HCT116 (cell line): ENCODE measurements at regions not wholly inside any gene's neighbourhood (a gene's known extent, or its start where the extent isn't known, plus 50 kb on each side); places are given as distances from the start of the nearest gene placed in this dataset.

Experiments
- ATAC-seq: fragments of 200-7000 bp; cut with Tn5 transposase; 2 replicates; pipeline ENCODE4 v1.9.1; 2020; ENCODE audit warnings: mild to moderate bottlenecking, moderate library complexity
- BruUV-seq: library from RNA; stranded (reverse); fragments of 400-500 nt; replicated peaks from 2 replicates; lab custom pipeline; 2021; lab: Mats Ljungman, UMichigan
- CTCF ChIA-PET: fragments of 300-600 bp; sonication (Branson Sonifier 250); formaldehyde crosslinking; loops from one replicate; lab custom pipeline; 2021; ENCODE audit warnings: antibody characterized with exemption; lab: Charles Lee
- POLR2A ChIA-PET: fragments of 300-600, 350-600 bp; sonication (Branson Sonifier 250); formaldehyde crosslinking; loops from one replicate; lab custom pipeline; 2021; ENCODE audit warnings: antibody characterized with exemption; lab: Charles Lee
- RAD21 ChIA-PET, 2 experiments: fragments of 300-600 bp; sonication (Branson Sonifier 250); formaldehyde crosslinking; loops; one replicate each; lab custom pipeline; 2023; ENCODE audit warnings: low total read pairs in 2 of 2; ENCODE audit not compliant: uncharacterized antibody in 2 of 2, unreplicated experiment in 2 of 2, low non-redundant PET in 1 of 2; lab: Charles Lee
- DNase-seq: peaks from one replicate; pipeline ENCODE4 v3.0.0-alpha.2; 2010; ENCODE audit warnings: low read depth, low spot score
- H2AFZ ChIP-seq: fragments of 200-600 bp; shearing (Covaris generic), sonication (generic); 2 replicates; pipeline ENCODE4 v1.6.1; 2017; ENCODE audit warnings: low read depth, mixed run types, mixed read lengths, antibody characterized with exemption, low read length; ENCODE audit not compliant: poor library complexity, severe bottlenecking
- H3K27ac ChIP-seq: 2 replicates; pipeline ENCODE4 v1.5.1; 2012; ENCODE audit warnings: low read depth, low read length
- H3K27me3 ChIP-seq: fragments of 200-600 bp; sonication (generic); 2 replicates; pipeline ENCODE4 v1.6.1; 2016; ENCODE audit warnings: mixed run types, low read length, mixed read lengths; ENCODE audit not compliant: insufficient read depth
- H3K36me3 ChIP-seq, 2 experiments: fragments of 200-500 bp in 1 of 2; fragments of 200-600 bp in 1 of 2; sonication (Bioruptor generic) in 1 of 2; sonication (generic) in 1 of 2; 2 replicates each; pipeline versions ENCODE4 v1.5.1 to v1.6.1; 2014 to 2016; ENCODE audit warnings: low read length in 2 of 2, inconsistent platforms in 1 of 2, mixed read lengths in 1 of 2, mixed run types in 1 of 2; ENCODE audit not compliant: insufficient read depth in 2 of 2, control insufficient read depth in 1 of 2
- H3K4me1 ChIP-seq, 2 experiments: fragments of 200-600 bp in 1 of 2; sonication (generic) in 1 of 2; 2 replicates each; pipeline versions ENCODE4 v1.5.1 to v1.6.1; 2012 to 2017; ENCODE audit warnings: low read length in 2 of 2, inconsistent platforms in 1 of 2, mild to moderate bottlenecking in 1 of 2, mixed read lengths in 1 of 2, mixed run types in 1 of 2, moderate library complexity in 1 of 2; ENCODE audit not compliant: insufficient read depth in 2 of 2, control insufficient read depth in 1 of 2
- H3K4me2 ChIP-seq: fragments of 200-600 bp; sonication (generic); 2 replicates; pipeline ENCODE4 v1.6.1; 2017; ENCODE audit warnings: mixed run types, low read length, mixed read lengths
- H3K4me3 ChIP-seq, 2 experiments: fragments of 200-600 bp in 1 of 2; sonication (generic) in 1 of 2; replicated peaks in 1 of 2; 2 replicates each; pipeline ENCODE4 v1.5.1; 2011 to 2016; ENCODE audit warnings: low read length in 2 of 2, control low read depth in 1 of 2, low read depth in 1 of 2, mild to moderate bottlenecking in 1 of 2, mixed read lengths in 1 of 2, mixed run types in 1 of 2
- H3K79me2 ChIP-seq: fragments of 200-600 bp; sonication (generic); 2 replicates; pipeline ENCODE4 v1.6.1; 2017; ENCODE audit warnings: mild to moderate bottlenecking, mixed run types, low read length, moderate library complexity, mixed read lengths; ENCODE audit not compliant: insufficient read depth
- H3K9ac ChIP-seq: fragments of 200-600 bp; sonication (generic); 2 replicates; pipeline ENCODE4 v1.6.1; 2016; ENCODE audit warnings: low read length, mixed read lengths
- H3K9me2 ChIP-seq: fragments of 200-600 bp; sonication (generic), shearing (Covaris generic); 2 replicates; pipeline ENCODE4 v1.6.1; 2017; ENCODE audit warnings: mixed run types, mild to moderate bottlenecking, moderate library complexity; ENCODE audit not compliant: insufficient read depth
- H3K9me3 ChIP-seq, 2 experiments: fragments of 200-500 bp in 1 of 2; fragments of 200-600 bp in 1 of 2; sonication (Bioruptor generic) in 1 of 2; sonication (generic) in 1 of 2; 2 replicates each; pipeline ENCODE4 v1.6.1; 2014 to 2017; ENCODE audit warnings: low read length in 2 of 2, mixed read lengths in 2 of 2, inconsistent platforms in 1 of 2, low read depth in 1 of 2, mild to moderate bottlenecking in 1 of 2, mixed run types in 1 of 2, moderate library complexity in 1 of 2; ENCODE audit not compliant: control insufficient read depth in 1 of 2, insufficient read depth in 1 of 2
- H4K20me1 ChIP-seq: fragments of 200-600 bp; sonication (generic), shearing (Covaris generic); 2 replicates; pipeline ENCODE4 v1.6.1; 2017; ENCODE audit warnings: mixed run types, mild to moderate bottlenecking, moderate library complexity; ENCODE audit not compliant: insufficient read depth
- CBX3 ChIP-seq: IDR thresholded peaks from 2 replicates; pipeline ENCODE4 v1.6.1; 2012; ENCODE audit warnings: low read depth
- CEBPB ChIP-seq: IDR thresholded peaks from 2 replicates; pipeline ENCODE4 v1.6.1; 2012; ENCODE audit warnings: low read depth
- EGR1 ChIP-seq: IDR thresholded peaks from 2 replicates; pipeline ENCODE4 v1.6.1; 2012; ENCODE audit warnings: low read depth
- EZH2 ChIP-seq: fragments of 200-600 bp; sonication (generic); IDR thresholded peaks from 2 replicates; pipeline ENCODE4 v1.6.1; 2017; ENCODE audit warnings: antibody characterized with exemption, mixed run types
- EZH2phosphoT487 ChIP-seq: fragments of 200-600 bp; IDR thresholded peaks from 2 replicates; pipeline ENCODE4 v1.6.1; 2018; ENCODE audit warnings: antibody characterized with exemption, borderline replicate concordance
- JUND ChIP-seq: IDR thresholded peaks from 2 replicates; pipeline ENCODE4 v1.6.1; 2012
- POLR2A ChIP-seq: IDR thresholded peaks from 2 replicates; pipeline ENCODE4 v1.7.0; 2011; ENCODE audit warnings: borderline replicate concordance; ENCODE audit not compliant: insufficient read depth, insufficient read length; ENCODE audit errors: extremely low read depth
- RAD21 ChIP-seq: IDR thresholded peaks from 2 replicates; pipeline ENCODE4 v1.6.1; 2012; ENCODE audit warnings: low read depth, mild to moderate bottlenecking
- SIN3A ChIP-seq: IDR thresholded peaks from 2 replicates; pipeline ENCODE4 v1.6.1; 2012; ENCODE audit warnings: low read depth
- SRF ChIP-seq: IDR thresholded peaks from 2 replicates; pipeline ENCODE4 v1.6.1; 2012; ENCODE audit warnings: low read depth
- TCF7L2 ChIP-seq: IDR thresholded peaks from 2 replicates; pipeline ENCODE4 v1.7.0; 2011; ENCODE audit warnings: borderline replicate concordance, inconsistent platforms; ENCODE audit not compliant: insufficient read depth, insufficient read length; ENCODE audit errors: extremely low read depth
- ZNF274 ChIP-seq: fragments of 200-500 bp; sonication (Bioruptor generic); IDR thresholded peaks from 2 replicates; pipeline ENCODE4 v1.6.1; 2014; ENCODE audit warnings: mild to moderate bottlenecking, low read depth, low read length, inconsistent platforms
- intact Hi-C: fragments of 100-400 bp; cut with micrococcal nuclease; formaldehyde crosslinking; loops from 2 replicates; pipeline ENCODE4 v1.10.0; 2022
- TF ChIP-seq, protein P1 (sequence below): IDR thresholded peaks from 2 replicates; pipeline ENCODE4 v1.6.1; 2011; ENCODE audit warnings: mild to moderate bottlenecking, low read length, moderate library complexity; ENCODE audit not compliant: insufficient replicate concordance; ENCODE audit errors: extremely low read depth
- TF ChIP-seq, protein P2 (sequence below): IDR thresholded peaks from 2 replicates; pipeline ENCODE4 v1.6.1; 2012
- TF ChIP-seq, protein P3 (sequence below): IDR thresholded peaks from 2 replicates; pipeline ENCODE4 v1.6.1; 2012; ENCODE audit warnings: low read depth

DNA sequence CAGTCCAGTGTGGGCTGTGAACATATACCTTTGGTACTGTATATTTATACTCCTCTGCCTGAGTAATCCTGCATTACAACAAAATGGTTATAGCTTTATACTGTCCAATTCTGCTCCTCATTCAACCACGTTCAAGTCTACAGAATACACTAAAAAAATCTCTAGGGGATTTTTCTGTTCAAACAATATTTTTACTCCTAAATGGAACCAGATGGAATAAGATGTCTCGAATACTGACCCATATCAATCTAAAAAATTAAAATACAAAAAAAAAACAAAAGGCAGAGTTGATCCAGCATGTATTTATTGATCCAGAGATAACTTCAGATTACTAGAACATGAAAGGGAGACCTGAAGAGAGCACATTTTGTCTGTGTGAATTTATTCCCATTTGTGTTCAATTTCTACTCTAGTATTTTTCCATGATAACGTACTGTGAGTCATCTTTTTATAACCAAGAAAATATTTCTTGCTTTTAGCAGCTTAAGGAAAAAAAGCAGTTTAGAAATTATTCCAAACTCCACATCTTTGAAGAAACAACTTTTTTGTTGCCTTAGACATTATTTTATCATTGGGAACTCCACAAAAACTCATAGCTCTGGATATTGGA, 910.7 kb downstream of the TBL1XR1 start:
- no peak overlapping the region for H2AFZ ChIP-seq

DNA sequence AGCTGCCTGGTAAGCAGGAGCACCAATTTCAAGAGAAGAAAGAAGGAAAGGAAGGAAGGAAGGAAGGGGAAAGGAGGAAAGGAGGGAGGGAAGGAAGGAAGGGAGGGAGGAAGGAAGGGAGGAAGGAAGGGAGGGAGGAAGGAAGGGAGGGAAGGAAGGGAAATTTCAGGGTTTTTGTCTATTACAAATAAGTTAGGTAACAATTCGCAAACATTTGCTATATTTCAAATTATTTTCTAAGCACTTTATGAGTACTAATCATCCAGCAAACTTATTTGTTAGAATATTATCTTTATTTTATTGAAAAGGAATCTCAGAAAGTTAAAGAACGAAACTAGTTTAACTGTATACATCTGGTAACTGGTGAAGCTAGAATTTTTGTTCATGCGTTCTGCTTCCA, 921.7 kb downstream of the TBL1XR1 start:
- no TSS peak for BruUV-seq
- RAD21 ChIA-PET = no interaction called here
- intact Hi-C loops = no loop called here
- H3K9me3 ChIP-seq = no peaks in the 10 kb centered on the region
- no peaks in the 10 kb centered on the region for H4K20me1 ChIP-seq
- no peak overlapping the region for H3K9ac ChIP-seq
- ATAC-seq (no peak), DNase-seq (no peak)
- no peaks in the 10 kb centered on the region for H3K4me1 ChIP-seq
- H3K27me3 ChIP-seq = no peaks in the 10 kb centered on the region
- no peak overlapping the region for H2AFZ ChIP-seq
- POLR2A ChIA-PET = interaction anchor here (0.8 kb wide), 1 partner anchor 51 kb away, joined by 7 read pairs; no protein-coding TSS in a partner anchor
- no peak overlapping the region for H3K4me3 ChIP-seq
- H3K9me2 ChIP-seq = no peaks in the 10 kb centered on the region
- no peaks in the 10 kb centered on the region for H3K79me2 ChIP-seq
- no peak overlapping the region for H3K27ac ChIP-seq
- no peaks in the 10 kb centered on the region for H3K36me3 ChIP-seq
- H3K4me2 ChIP-seq = no peak overlapping the region
- CTCF ChIA-PET = no interaction called here
- TF ChIP-seq SRF (no peak), TCF7L2 (no peak), RAD21 (no peak), ZNF274 (no peak), POLR2A (no peak)
- TF ChIP-seq, protein P1, sequence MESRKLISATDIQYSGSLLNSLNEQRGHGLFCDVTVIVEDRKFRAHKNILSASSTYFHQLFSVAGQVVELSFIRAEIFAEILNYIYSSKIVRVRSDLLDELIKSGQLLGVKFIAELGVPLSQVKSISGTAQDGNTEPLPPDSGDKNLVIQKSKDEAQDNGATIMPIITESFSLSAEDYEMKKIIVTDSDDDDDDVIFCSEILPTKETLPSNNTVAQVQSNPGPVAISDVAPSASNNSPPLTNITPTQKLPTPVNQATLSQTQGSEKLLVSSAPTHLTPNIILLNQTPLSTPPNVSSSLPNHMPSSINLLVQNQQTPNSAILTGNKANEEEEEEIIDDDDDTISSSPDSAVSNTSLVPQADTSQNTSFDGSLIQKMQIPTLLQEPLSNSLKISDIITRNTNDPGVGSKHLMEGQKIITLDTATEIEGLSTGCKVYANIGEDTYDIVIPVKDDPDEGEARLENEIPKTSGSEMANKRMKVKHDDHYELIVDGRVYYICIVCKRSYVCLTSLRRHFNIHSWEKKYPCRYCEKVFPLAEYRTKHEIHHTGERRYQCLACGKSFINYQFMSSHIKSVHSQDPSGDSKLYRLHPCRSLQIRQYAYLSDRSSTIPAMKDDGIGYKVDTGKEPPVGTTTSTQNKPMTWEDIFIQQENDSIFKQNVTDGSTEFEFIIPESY = no peak
- TF ChIP-seq, protein P2, sequence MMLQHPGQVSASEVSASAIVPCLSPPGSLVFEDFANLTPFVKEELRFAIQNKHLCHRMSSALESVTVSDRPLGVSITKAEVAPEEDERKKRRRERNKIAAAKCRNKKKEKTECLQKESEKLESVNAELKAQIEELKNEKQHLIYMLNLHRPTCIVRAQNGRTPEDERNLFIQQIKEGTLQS = no peak
- TF ChIP-seq, protein P3, sequence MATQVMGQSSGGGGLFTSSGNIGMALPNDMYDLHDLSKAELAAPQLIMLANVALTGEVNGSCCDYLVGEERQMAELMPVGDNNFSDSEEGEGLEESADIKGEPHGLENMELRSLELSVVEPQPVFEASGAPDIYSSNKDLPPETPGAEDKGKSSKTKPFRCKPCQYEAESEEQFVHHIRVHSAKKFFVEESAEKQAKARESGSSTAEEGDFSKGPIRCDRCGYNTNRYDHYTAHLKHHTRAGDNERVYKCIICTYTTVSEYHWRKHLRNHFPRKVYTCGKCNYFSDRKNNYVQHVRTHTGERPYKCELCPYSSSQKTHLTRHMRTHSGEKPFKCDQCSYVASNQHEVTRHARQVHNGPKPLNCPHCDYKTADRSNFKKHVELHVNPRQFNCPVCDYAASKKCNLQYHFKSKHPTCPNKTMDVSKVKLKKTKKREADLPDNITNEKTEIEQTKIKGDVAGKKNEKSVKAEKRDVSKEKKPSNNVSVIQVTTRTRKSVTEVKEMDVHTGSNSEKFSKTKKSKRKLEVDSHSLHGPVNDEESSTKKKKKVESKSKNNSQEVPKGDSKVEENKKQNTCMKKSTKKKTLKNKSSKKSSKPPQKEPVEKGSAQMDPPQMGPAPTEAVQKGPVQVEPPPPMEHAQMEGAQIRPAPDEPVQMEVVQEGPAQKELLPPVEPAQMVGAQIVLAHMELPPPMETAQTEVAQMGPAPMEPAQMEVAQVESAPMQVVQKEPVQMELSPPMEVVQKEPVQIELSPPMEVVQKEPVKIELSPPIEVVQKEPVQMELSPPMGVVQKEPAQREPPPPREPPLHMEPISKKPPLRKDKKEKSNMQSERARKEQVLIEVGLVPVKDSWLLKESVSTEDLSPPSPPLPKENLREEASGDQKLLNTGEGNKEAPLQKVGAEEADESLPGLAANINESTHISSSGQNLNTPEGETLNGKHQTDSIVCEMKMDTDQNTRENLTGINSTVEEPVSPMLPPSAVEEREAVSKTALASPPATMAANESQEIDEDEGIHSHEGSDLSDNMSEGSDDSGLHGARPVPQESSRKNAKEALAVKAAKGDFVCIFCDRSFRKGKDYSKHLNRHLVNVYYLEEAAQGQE = no peak

More for the DNA sequence above, 910.7 kb downstream of the TBL1XR1 start:
- Histone ChIP-seq H3K27me3 (no peaks in the 10 kb centered on the region), H3K79me2 (no peaks in the 10 kb centered on the region), H3K4me2 (no peak overlapping the region), H3K9me2 (no peaks in the 10 kb centered on the region), H3K36me3 (no peaks in the 10 kb centered on the region), H4K20me1 (no peaks in the 10 kb centered on the region), H3K4me3 (no peak overlapping the region), H3K9me3 (no peaks in the 10 kb centered on the region)
- ChIA-PET CTCF (no interaction called here), RAD21 (no interaction called here)
- ATAC-seq = no peak
- intact Hi-C loops = no loop called here
- no TSS peak for BruUV-seq
- TF ChIP-seq EGR1 (no peak), CBX3 (no peak), JUND (no peak), SIN3A (no peak), CEBPB (no peak), EZH2phosphoT487 (no peak), SRF (no peak), EZH2 (no peak), ZNF274 (no peak), POLR2A (no peak)
- TF ChIP-seq, protein P2 = no peak
- TF ChIP-seq, all 23 proteins: peak for 0
- DNase-seq = no peak
- H3K9ac ChIP-seq = no peak overlapping the region
- H3K27ac ChIP-seq = no peak overlapping the region
- POLR2A ChIA-PET = no interaction called here
- H3K4me1 ChIP-seq = no peaks in the 10 kb centered on the region
